Cardiac muscle cell (in vitro differentiated cells and primary cell): ENCODE measurements at regions not wholly inside any gene's neighbourhood (a gene's known extent, or its start where the extent isn't known, plus 50 kb on each side); places are given as distances from the start of the nearest gene placed in this dataset.

Experiments
- DNase-seq, 2 donors: peaks; one replicate each; pipeline versions ENCODE4 v3.0.0 to v3.0.0-alpha.2; 2010 to 2017; ENCODE audit warnings: low read depth in 1 of 2, low spot score in 1 of 2
- H3K27ac ChIP-seq: fragments of 200-600 bp; sonication (generic); 2 replicates; pipeline ENCODE4 v1.5.1; 2016
- H3K27me3 ChIP-seq: fragments of 200-600 bp; sonication (generic); 2 replicates; pipeline ENCODE4 v1.6.0; 2016; ENCODE audit warnings: control low read depth
- H3K36me3 ChIP-seq: fragments of 200-600 bp; sonication (generic); 2 replicates; pipeline ENCODE4 v1.5.1; 2016; ENCODE audit warnings: control low read depth
- H3K4me1 ChIP-seq: fragments of 200-600 bp; sonication (generic); 2 replicates; pipeline ENCODE4 v1.8.1; 2017; ENCODE audit warnings: low read depth, mild to moderate bottlenecking, mixed run types
- H3K4me3 ChIP-seq: fragments of 200-600 bp; sonication (generic); 2 replicates; pipeline ENCODE4 v1.5.1; 2016; ENCODE audit warnings: mild to moderate bottlenecking
- H3K9me3 ChIP-seq: fragments of 200-600 bp; sonication (generic); 2 replicates; pipeline ENCODE4 v1.5.1; 2017; ENCODE audit warnings: low read depth, mild to moderate bottlenecking, control low read depth
- TF ChIP-seq, protein P1 (sequence below): IDR thresholded peaks from 2 replicates; pipeline ENCODE4 v1.5.1; 2012; ENCODE audit warnings: low read depth, mild to moderate bottlenecking, low read length

DNA sequence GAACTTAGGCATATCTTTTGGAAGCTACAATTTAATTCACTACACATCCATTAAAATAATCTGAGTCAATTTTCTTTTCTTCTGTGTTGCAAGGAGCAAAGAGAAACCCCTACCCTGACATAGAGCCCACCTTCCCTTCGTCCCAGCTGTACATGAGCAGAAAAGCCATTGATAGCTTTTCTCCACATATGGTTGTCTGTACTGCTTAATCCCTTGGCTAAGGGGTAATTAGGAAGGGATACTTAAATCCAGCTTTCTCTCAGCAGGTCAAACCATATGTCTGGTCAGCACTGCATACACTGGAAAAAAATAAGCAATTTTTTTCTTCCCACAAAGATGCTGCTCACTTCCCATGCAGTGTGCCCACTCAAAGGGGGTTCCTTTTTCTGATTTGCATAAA is 94.7 kb upstream of the RAD23B start:
- no peaks in the 10 kb centered on the region for H3K36me3 ChIP-seq
- H3K27me3 ChIP-seq, result no peaks in the 10 kb centered on the region
- DNase-seq, result no peak
- no peak overlapping the region for H3K27ac ChIP-seq
- no peak overlapping the region for H3K4me3 ChIP-seq
- no peaks in the 10 kb centered on the region for H3K9me3 ChIP-seq
- TF ChIP-seq, protein P1, sequence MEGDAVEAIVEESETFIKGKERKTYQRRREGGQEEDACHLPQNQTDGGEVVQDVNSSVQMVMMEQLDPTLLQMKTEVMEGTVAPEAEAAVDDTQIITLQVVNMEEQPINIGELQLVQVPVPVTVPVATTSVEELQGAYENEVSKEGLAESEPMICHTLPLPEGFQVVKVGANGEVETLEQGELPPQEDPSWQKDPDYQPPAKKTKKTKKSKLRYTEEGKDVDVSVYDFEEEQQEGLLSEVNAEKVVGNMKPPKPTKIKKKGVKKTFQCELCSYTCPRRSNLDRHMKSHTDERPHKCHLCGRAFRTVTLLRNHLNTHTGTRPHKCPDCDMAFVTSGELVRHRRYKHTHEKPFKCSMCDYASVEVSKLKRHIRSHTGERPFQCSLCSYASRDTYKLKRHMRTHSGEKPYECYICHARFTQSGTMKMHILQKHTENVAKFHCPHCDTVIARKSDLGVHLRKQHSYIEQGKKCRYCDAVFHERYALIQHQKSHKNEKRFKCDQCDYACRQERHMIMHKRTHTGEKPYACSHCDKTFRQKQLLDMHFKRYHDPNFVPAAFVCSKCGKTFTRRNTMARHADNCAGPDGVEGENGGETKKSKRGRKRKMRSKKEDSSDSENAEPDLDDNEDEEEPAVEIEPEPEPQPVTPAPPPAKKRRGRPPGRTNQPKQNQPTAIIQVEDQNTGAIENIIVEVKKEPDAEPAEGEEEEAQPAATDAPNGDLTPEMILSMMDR, result no peak
- peaks cover 7% of the 10 kb centered on the region for H3K4me1 ChIP-seq

DNA sequence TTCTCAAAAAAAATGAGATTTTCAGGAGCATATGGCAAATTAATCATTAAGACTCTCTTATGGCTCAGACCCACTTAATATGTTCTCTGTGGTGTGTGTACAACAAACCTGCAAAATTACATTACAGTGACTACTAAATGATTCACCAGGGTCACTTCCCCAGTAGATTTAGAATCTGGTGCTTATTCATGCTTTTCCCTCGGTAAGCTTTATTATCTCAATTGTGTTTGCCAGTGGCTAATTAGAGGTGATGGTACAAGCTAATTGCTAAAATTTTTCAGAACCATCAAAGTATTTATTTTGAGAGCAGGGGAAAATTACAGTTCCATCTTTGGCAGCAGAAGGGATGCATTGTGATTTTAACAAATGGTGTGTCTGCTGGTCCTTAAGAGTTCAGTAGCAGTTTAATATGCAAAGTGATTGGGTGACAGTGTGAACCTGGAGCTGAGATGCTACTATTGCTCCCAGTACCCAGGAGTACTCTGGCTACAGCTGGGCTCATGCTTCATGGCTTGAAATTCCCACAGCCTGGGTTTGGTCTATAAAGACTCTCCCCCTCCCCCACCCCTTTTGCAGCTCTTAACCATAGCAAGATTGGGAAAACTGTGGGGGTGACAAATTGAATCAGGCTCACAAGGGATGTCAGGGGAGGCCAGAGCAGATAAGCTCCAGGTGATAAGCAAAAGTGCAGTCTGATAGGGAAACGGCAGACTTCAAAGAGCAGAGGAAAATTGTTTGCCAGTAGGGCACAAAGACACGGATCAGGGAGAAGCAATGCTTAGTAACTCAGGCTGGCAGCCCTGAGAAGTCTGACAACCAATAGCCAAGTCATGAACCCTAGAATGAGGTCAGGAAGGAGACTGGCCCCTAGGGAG is 92.8 kb upstream of the RAD23B start:
- Histone ChIP-seq H3K36me3 (no peaks in the 10 kb centered on the region), H3K9me3 (no peaks in the 10 kb centered on the region), H3K4me1 (peaks cover 7% of the 10 kb centered on the region), H3K27ac (peak overlapping the region; percentile 21), H3K27me3 (no peaks in the 10 kb centered on the region), H3K4me3 (no peak overlapping the region)
- TF ChIP-seq, protein P1, result no peak
- DNase-seq, result peak in 1 of 2 donors; percentile 52

GRCh38 chr9:107190936-107191290 is 92.2 kb upstream of the RAD23B start:
- Histone ChIP-seq H3K36me3 (no peaks in the 10 kb centered on the region), H3K27ac (peak overlapping the region; percentile 21), H3K4me1 (peaks cover 7% of the 10 kb centered on the region), H3K27me3 (no peaks in the 10 kb centered on the region), H3K9me3 (no peaks in the 10 kb centered on the region), H3K4me3 (no peak overlapping the region)
- no peak for DNase-seq
- TF ChIP-seq, protein P1, result no peak

DNA sequence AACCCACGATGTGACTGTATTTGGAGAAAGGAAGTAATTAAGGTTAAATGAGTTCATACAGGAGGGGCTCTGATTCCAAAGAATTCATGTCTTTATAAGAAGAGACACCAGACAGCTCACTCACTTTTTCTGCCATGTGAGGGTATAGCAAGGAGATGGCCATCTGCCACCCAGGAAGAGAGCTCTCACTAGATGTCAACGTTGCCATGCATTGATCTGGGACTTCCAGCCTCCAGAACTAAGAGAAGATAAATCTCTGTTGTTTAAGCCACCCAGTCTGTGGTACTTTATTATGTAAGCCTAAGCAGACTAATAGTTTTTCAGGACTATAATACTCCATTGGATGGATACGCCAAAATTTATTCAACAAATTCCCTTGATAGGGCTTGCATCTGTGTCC is 89.8 kb upstream of the RAD23B start:
- TF ChIP-seq, protein P1, result no peak
- no peaks in the 10 kb centered on the region for H3K27me3 ChIP-seq
- no peak overlapping the region for H3K4me3 ChIP-seq
- no peaks in the 10 kb centered on the region for H3K36me3 ChIP-seq
- H3K4me1 ChIP-seq, result peaks cover 7% of the 10 kb centered on the region
- no peak overlapping the region for H3K27ac ChIP-seq
- H3K9me3 ChIP-seq, result no peaks in the 10 kb centered on the region
- DNase-seq, result no peak

DNA sequence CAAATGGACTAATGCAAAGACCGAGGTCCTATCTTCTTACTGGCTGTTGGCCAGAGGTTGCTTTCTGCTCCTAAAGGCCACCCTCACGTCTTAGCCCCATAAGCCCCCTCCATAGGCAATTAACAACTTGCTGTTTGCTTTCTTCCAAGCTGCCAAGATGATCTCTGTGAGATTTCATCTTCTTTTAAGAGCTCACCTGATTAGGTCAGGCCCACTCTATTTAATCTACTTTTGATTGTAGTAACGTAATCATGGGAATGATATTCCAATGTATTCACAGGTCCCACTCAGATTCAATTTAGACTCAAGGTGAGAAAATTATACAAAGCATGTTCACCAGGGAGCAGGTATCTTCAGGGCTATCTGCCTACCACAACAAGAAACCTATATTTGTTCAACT is 84.4 kb upstream of the RAD23B start:
- TF ChIP-seq, protein P1, result no peak
- Histone ChIP-seq H3K27ac (no peak overlapping the region), H3K36me3 (no peaks in the 10 kb centered on the region), H3K9me3 (no peaks in the 10 kb centered on the region), H3K27me3 (no peaks in the 10 kb centered on the region), H3K4me3 (no peak overlapping the region), H3K4me1 (no peaks in the 10 kb centered on the region)
- DNase-seq, result no peak
